Testis (tissue), 2 donors: ENCODE measurements at regions not wholly inside any gene's neighbourhood (a gene's known extent, or its start where the extent isn't known, plus 50 kb on each side); places are given as distances from the start of the nearest gene placed in this dataset.

Source experiments
- POLR2A ChIP-seq: fragments of 450-650 bp; IDR thresholded peaks from one replicate; pipeline ENCODE4 v1.6.1; 2017; ENCODE audit warnings: antibody characterized with exemption, mild to moderate bottlenecking, moderate library complexity
- TF ChIP-seq, protein P1 (sequence below), 3 experiments: fragments of 450-650 bp in 2 of 3; fragments of 200-600 bp in 1 of 3; sonication (generic) in 1 of 3; IDR thresholded peaks; one replicate each; pipeline ENCODE4 v1.5.1; 2016 to 2019; ENCODE audit warnings: antibody characterized with exemption in 3 of 3, mild to moderate bottlenecking in 2 of 3, moderate library complexity in 1 of 3

DNA sequence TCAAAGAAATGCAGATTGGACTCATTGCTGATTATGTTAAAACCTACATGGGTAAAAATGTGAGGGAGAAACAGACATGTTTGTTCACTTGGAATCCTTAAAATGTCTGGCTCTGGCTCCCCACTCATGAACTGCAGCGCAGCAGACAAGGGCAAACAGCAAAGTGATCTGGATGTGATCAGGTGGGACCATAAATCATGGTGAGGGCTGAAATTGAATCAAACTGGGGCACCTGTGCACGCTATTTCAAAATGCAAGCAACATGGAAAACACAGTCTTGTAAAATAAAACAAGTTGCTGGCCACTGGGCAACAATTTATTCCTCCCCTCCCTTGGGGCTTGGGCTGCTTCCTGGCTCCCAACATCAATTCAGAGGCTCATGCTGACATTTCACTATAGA, 373.4 kb downstream of the SEC16B start:
- TF ChIP-seq, protein P1, sequence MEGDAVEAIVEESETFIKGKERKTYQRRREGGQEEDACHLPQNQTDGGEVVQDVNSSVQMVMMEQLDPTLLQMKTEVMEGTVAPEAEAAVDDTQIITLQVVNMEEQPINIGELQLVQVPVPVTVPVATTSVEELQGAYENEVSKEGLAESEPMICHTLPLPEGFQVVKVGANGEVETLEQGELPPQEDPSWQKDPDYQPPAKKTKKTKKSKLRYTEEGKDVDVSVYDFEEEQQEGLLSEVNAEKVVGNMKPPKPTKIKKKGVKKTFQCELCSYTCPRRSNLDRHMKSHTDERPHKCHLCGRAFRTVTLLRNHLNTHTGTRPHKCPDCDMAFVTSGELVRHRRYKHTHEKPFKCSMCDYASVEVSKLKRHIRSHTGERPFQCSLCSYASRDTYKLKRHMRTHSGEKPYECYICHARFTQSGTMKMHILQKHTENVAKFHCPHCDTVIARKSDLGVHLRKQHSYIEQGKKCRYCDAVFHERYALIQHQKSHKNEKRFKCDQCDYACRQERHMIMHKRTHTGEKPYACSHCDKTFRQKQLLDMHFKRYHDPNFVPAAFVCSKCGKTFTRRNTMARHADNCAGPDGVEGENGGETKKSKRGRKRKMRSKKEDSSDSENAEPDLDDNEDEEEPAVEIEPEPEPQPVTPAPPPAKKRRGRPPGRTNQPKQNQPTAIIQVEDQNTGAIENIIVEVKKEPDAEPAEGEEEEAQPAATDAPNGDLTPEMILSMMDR (IDR thresholded peaks at IDR 0.05) = no peak
- no peak for TF ChIP-seq POLR2A
